ENCODE measurements at regions not wholly inside any gene's neighbourhood (a gene's known extent, or its start where the extent isn't known, plus 50 kb on each side); places are given as distances from the start of the nearest gene placed in this dataset.
A peak's percentile ranks its signal among the peaks of the same experiment; 100 is the strongest.

- Mint-ChIP-seq H3K36me3 (no peaks in the 10 kb centered on the region), H3K27me3 (ENCODE audit: low read depth in 2 of 2) (peaks cover 0 to 7% of the 10 kb centered on the region in 2 donors), H3K9me3 (peaks cover 5 to 11% of the 10 kb centered on the region in 2 donors), H3K27ac (no peak overlapping the region), H3K4me3 (no peak overlapping the region), H3K4me1 (no peaks in the 10 kb centered on the region)
- no peaks in the 10 kb centered on the region for H3K4me1 ChIP-seq (ENCODE audit: control insufficient read depth, insufficient read depth, low read length)
- H3K27me3 ChIP-seq (ENCODE audit: control insufficient read depth, insufficient read depth, low read length): no peaks in the 10 kb centered on the region
- intact Hi-C loops (cut with micrococcal nuclease): no loop called here
- TF ChIP-seq CTCF (IDR thresholded peaks at IDR 0.05): no peak
- H3K27ac ChIP-seq (ENCODE audit: low read length): no peak overlapping the region
- H3K9me3 ChIP-seq (ENCODE audit: control insufficient read depth, insufficient read depth, low read length): peaks cover 5% of the 10 kb centered on the region
- WGBS (ENCODE audit: insufficient coverage): 95% methylated on average over 5 of the region's 5 CpGs
- DNase-seq: no peak
- ATAC-seq: no peak
- no peak overlapping the region for H3K4me3 ChIP-seq (ENCODE audit: low read length)
- no peaks in the 10 kb centered on the region for H3K36me3 ChIP-seq (ENCODE audit: control insufficient read depth, insufficient read depth, low read length)
These were observed 106.7 kb downstream of the ZNF621 start for GRCh38 chr3:40631341-40631995.

GRCh38 chr3:40637906-40638305, 113.1 kb downstream of the ZNF621 start:
- intact Hi-C loops (cut with micrococcal nuclease): no loop called here
- Histone ChIP-seq H3K4me1 (ENCODE audit: control insufficient read depth, insufficient read depth, low read length) (no peaks in the 10 kb centered on the region), H3K36me3 (ENCODE audit: control insufficient read depth, insufficient read depth, low read length) (no peaks in the 10 kb centered on the region), H3K4me3 (ENCODE audit: low read length) (no peak overlapping the region), H3K9me3 (ENCODE audit: control insufficient read depth, insufficient read depth, low read length) (no peaks in the 10 kb centered on the region), H3K27ac (ENCODE audit: low read length) (no peak overlapping the region), H3K27me3 (ENCODE audit: control insufficient read depth, insufficient read depth, low read length) (no peaks in the 10 kb centered on the region)
- ATAC-seq (peak in 1 of 3 donors; percentile 41), DNase-seq (no peak)
- no peak overlapping the region for H3K4me3 Mint-ChIP-seq
- peaks cover 2 to 3% of the 10 kb centered on the region in 2 donors for H3K9me3 Mint-ChIP-seq
- H3K36me3 Mint-ChIP-seq: no peaks in the 10 kb centered on the region
- H3K27me3 Mint-ChIP-seq (ENCODE audit: low read depth in 2 of 2): no peaks in the 10 kb centered on the region
- H3K27ac Mint-ChIP-seq: no peak overlapping the region
- WGBS (ENCODE audit: insufficient coverage): 85% methylated on average over 1 of the region's 2 CpGs
- no peaks in the 10 kb centered on the region for H3K4me1 Mint-ChIP-seq
- TF ChIP-seq CTCF (IDR thresholded peaks at IDR 0.05): no peak

- Mint-ChIP-seq H3K4me3 (no peak overlapping the region), H3K27me3 (ENCODE audit: low read depth in 2 of 2) (peaks cover 0 to 9% of the 10 kb centered on the region in 2 donors), H3K27ac (no peak overlapping the region), H3K36me3 (no peaks in the 10 kb centered on the region), H3K9me3 (peaks cover 2 to 3% of the 10 kb centered on the region in 2 donors), H3K4me1 (no peaks in the 10 kb centered on the region)
- ATAC-seq: no peak
- Histone ChIP-seq H3K9me3 (ENCODE audit: control insufficient read depth, insufficient read depth, low read length) (no peaks in the 10 kb centered on the region), H3K4me1 (ENCODE audit: control insufficient read depth, insufficient read depth, low read length) (no peaks in the 10 kb centered on the region), H3K27ac (ENCODE audit: low read length) (no peak overlapping the region), H3K4me3 (ENCODE audit: low read length) (no peak overlapping the region), H3K27me3 (ENCODE audit: control insufficient read depth, insufficient read depth, low read length) (no peaks in the 10 kb centered on the region), H3K36me3 (ENCODE audit: control insufficient read depth, insufficient read depth, low read length) (no peaks in the 10 kb centered on the region)
- intact Hi-C loops (cut with micrococcal nuclease): no loop called here
- WGBS (ENCODE audit: insufficient coverage): 95% methylated on average over 1 of the region's 1 CpG
- no peak for DNase-seq
- no peak for TF ChIP-seq CTCF (IDR thresholded peaks at IDR 0.05)
These were observed 114.2 kb downstream of the ZNF621 start for GRCh38 chr3:40639006-40639405.

- Mint-ChIP-seq H3K4me3 (no peak overlapping the region), H3K4me1 (no peaks in the 10 kb centered on the region), H3K27ac (no peak overlapping the region), H3K27me3 (ENCODE audit: low read depth in 2 of 2) (peaks cover 0 to 17% of the 10 kb centered on the region in 2 donors), H3K9me3 (no peaks in the 10 kb centered on the region), H3K36me3 (no peaks in the 10 kb centered on the region)
- intact Hi-C loops (cut with micrococcal nuclease): no loop called here
- no peaks in the 10 kb centered on the region for H3K9me3 ChIP-seq (ENCODE audit: control insufficient read depth, insufficient read depth, low read length)
- ATAC-seq (no peak), DNase-seq (no peak)
- H3K27ac ChIP-seq (ENCODE audit: low read length): no peak overlapping the region
- no peaks in the 10 kb centered on the region for H3K36me3 ChIP-seq (ENCODE audit: control insufficient read depth, insufficient read depth, low read length)
- TF ChIP-seq CTCF (IDR thresholded peaks at IDR 0.05): no peak
- no peaks in the 10 kb centered on the region for H3K4me1 ChIP-seq (ENCODE audit: control insufficient read depth, insufficient read depth, low read length)
- H3K27me3 ChIP-seq (ENCODE audit: control insufficient read depth, insufficient read depth, low read length): no peaks in the 10 kb centered on the region
- 83% methylated on average over 5 of the region's 5 CpGs for WGBS (ENCODE audit: insufficient coverage)
- no peak overlapping the region for H3K4me3 ChIP-seq (ENCODE audit: low read length)
These were observed 118.1 kb downstream of the ZNF621 start for GRCh38 chr3:40642812-40643211.

Data from natural killer cell (primary cell).